Left lobe of liver (tissue), 2 donors: ENCODE measurements at regions not wholly inside any gene's neighbourhood (a gene's known extent, or its start where the extent isn't known, plus 50 kb on each side); places are given as distances from the start of the nearest gene placed in this dataset.
"Not testable (repeated sequence)": the region's sequence is repeated elsewhere in the genome, so short reads cannot be mapped to it uniquely, and the experiment has no call there.

Experiments
- ATAC-seq: fragments of 200-7000 bp; cut with Tn5 transposase; one replicate; pipeline ENCODE4 v1.9.1; 2020; ENCODE audit warnings: mild to moderate bottlenecking, moderate library complexity
- DNase-seq: peaks from one replicate; pipeline ENCODE4 v3.0.0-alpha.2; 2020; ENCODE audit warnings: low spot score
- donor health status: DM: no; HTN: no; CAD: no; lungs with moderate emphysema.
- donor health status: DM: no; HTN: yes; CAD: no.

- ATAC-seq, result no peak
- DNase-seq, result no peak
Observed at GRCh38 chr10:78207216-78207615, 173.6 kb downstream of the RPS24 start.

DNA sequence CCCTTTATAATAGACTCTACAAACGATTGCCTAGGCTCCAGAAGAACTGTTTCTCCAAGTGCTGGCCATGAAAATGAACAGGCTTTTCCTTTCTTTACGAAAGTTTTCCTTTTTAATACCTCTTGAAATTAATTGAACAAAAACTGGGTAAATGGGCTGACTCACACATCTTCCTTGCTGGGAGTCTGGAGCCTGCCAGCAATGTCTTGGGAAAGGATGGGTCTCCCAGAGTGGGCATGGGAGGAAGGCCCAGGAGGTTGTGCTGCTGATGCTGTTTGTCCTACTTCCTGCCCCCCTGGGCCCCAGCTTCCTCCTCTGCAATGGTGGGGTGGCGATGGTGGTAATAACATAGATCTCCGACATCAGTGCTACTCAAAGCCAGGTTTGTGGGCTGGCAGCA is 174.1 kb downstream of the RPS24 start:
- ATAC-seq, result no peak
- DNase-seq, result no peak

- DNase-seq, result no peak
- no peak for ATAC-seq
Observed at GRCh38 chr10:78209970-78210369, 176.3 kb downstream of the RPS24 start.

DNA sequence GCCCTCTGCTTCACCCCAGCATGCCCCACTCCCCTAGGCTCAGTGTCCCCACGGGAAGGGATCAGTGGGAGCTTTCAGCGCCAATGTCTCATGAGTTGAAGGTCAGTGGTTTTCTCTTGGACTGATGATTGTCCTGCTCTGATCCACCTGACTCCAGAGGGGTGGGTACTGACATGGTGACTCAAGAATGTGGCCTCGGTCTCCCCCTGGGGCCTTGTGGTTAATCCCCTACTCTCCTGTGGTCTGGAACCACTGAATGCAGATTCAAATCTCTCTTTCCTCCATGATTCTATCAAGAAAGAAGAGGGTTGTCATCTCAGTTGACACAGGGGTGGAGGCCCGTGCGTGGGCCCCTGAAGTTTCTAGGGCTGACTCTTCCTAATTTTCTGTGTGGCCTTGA is 176.9 kb downstream of the RPS24 start:
- DNase-seq (no peak), ATAC-seq (no peak)

DNA sequence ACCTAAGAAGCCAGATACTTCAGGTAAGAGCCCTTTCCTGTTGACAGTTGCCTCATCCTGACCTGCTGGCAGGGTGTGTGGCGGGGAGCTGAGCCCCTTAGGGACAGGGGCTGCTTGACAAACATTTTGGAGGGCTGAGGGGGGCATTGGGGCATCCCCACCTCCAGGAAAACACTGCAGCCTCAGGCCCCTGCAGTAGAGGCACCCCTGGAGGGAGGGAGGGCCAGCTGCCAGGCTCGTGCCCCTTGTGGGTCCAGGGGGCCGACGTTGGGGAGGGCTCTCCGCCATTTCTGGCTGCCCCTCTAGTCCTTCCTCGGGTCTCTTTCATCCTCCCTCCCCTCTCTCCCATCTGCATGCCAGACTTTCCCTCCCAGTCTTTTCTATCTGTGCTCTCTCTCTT is 177.3 kb downstream of the RPS24 start:
- no peak for DNase-seq
- ATAC-seq, result no peak

- no peak for DNase-seq
- ATAC-seq, result peak; percentile 43
Observed at GRCh38 chr10:78211561-78212051, 177.9 kb downstream of the RPS24 start.

- no peak for DNase-seq
- ATAC-seq, result peak; percentile 28
Observed at GRCh38 chr10:78212060-78212785, 178.6 kb downstream of the RPS24 start.

DNA sequence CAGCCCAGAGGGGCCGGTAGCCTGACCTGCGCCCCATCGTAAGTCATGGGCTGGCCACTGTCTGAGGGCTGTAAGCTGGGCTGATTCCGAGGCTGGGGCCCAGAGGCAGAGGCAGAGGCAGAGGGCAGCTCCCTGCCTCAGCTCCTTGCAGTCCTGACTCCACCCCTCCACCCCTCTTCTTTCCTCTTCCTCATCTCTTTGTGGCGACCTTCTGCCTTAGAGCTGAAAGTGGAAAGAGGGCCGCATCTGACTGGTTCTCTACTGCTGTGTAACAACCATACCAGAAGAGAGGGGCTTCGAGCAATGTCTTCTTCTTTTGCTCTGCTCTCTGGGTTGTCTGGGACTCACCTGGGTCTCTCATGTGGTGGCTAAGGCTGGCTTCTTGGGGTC is 179.1 kb downstream of the RPS24 start:
- no peak for DNase-seq
- no peak for ATAC-seq

DNA sequence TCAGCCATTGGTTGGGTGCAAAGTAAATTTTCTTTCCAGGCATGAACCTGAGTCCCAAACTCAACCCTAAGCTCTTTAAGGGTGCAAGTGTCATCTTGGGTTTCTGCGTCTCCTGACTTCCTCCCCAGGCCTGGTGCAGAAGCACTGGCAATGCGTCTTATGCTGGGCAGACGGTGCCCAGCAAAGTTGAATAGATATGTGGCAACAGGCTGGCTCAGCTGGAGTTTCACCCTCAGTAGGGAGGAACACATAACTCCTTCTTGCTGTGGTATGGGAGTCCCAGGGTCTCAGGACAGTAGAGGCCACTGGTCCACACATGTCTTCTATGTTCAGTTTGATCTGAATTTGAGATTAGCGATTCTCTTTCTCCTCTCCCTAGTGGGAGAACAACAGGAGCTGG is 181.3 kb downstream of the RPS24 start:
- ATAC-seq, result no peak

GRCh38 chr10:78215645-78216044 is 182.0 kb downstream of the RPS24 start:
- peak; percentile 52 for ATAC-seq
- DNase-seq, result peak; percentile 46

More for the DNA sequence above, 181.3 kb downstream of the RPS24 start:
- no peak for DNase-seq

DNA sequence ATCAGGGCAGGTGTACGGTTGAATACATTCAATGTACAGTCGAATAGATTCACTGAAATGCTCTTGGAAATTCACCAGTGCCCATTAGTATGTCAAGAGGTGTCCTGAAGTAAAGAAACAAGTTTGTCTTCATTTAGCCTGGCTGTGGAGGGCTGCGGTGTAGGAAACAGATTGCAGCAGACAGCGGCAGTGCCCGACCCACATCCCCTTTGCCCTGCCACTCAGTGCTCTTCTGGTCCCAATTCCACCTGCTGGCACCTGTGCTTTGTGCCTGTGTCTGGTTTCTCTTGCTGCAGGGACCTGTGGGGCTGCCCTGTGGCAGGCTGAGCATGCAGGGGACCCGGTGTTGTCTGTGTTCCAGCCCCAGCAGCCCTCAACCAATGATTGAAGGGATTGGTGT is 183.7 kb downstream of the RPS24 start:
- ATAC-seq (no peak), DNase-seq (no peak)

DNA sequence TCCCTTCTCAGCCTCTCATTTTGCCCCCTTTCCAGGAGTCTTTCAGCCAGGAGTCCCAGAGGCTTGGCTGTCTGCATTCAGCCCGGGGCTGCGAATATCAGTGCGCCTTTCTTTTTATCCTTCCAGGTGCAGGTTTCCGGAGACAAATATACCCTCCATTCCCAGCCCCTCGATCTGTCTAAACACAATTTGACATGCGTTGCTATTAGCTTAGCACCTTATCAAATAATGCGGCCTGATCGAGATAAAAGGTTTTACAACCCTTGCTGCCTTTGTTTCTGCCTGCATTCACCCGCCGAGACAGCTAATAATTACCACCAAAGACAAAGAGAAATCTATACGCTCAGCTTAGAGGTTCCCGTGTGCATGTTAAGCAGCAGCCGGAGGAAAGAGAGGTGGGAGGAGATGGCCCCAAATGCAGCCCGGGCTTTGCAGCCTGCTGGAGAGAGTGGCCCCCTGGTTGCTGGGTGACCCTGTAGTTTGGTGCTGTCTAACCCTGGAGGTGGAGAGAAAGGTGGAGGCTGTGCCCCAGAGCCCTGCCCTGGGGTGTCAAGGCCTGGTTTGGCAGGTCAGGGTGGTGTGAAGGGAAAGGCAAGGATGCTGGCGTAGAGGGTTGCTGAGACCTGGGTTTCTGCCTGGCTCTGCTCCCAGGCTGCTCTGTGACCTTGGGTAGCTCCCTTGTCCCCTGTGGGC is 185.3 kb downstream of the RPS24 start:
- DNase-seq (no peak), ATAC-seq (no peak)

DNA sequence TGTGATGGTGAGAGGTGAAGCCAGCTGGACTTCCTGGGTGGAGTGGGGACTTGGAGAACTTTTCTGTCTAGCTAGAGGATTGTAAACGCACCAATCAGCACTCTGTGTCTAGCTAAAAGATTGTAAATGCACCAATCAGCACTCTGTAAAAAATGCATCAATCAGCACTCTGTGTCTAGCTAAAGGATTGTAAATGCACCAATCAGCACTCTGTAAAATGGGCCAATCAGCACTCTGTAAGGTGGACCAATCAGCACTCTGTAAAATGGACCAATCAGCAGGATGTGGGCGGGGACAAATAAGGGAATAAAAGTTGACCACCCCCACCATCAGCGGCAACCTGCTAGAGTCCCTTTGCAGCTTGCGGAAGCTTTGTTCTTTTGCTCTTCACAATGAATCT is 185.9 kb downstream of the RPS24 start:
- DNase-seq, ATAC-seq: not testable (repeated sequence)

GRCh38 chr10:78220781-78221180 is 187.1 kb downstream of the RPS24 start:
- DNase-seq, result no peak
- ATAC-seq, result no peak

- no peak for ATAC-seq
Observed at GRCh38 chr10:78222096-78222790, 188.6 kb downstream of the RPS24 start.

GRCh38 chr10:78223088-78223487 is 189.4 kb downstream of the RPS24 start:
- no peak for ATAC-seq
- DNase-seq, result no peak

More at GRCh38 chr10:78222096-78222790, 188.6 kb downstream of the RPS24 start:
- DNase-seq, result no peak

DNA sequence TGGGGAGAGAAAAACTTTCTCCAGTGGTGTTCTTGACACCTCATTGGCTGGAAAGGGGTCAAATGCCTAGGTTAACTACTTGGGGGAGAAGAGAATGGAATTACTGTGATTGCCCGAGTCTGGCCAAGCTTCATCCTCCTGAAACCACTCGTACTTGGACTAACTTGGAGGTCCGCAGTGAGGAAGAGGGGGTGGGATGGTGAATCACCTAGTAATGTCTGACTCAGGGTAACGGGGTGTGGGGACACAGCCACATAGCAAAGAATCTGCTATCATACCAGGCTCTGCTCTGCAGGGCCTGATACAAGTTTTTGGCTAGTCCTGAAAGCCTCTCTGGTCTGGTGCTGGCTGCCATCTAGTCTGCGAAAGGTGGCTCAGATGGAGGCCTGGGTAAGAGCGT is 190.9 kb downstream of the RPS24 start:
- no peak for DNase-seq
- no peak for ATAC-seq

DNA sequence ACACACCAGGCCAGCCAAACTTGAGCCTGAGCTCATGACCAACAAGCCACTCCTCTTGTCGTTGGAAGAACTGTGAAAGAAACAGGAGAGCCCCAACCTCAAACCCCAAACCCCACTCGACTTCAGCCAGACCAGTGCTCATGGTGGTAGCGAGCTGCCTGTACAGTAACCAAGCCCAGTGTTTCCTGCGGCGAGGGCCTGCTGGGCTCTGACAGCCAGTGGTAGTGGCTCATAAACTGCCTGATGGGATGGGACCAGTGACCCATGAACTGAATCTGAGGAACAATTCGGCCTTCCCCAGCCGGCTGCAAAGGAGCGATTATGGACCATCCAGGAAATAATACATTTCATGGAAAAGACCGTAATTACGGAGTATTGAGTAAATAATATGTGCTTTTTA is 191.9 kb downstream of the RPS24 start:
- ATAC-seq (no peak), DNase-seq (no peak)

DNA sequence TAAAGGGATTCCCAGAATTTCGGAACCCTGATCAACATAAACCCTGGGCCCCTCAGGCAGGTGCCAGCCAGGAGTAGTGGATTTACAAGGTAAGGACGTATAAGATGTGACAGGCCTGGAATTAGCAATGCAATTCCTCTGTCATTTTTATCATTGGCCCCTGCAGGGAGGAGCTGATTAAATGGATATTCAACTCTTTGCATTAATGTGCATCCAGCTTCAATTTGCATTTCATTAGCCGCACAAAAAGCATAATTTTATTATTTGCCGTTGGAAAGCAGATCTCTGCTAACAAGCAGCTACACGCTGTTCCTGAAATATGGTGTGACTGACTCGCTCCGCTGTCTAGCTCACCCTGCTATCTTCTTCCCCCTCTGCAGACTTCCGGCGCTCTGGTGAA is 195.8 kb downstream of the RPS24 start:
- ATAC-seq (no peak), DNase-seq (no peak)

GRCh38 chr10:78229950-78230675 is 196.4 kb downstream of the RPS24 start:
- no peak for DNase-seq
- ATAC-seq, result no peak

DNA sequence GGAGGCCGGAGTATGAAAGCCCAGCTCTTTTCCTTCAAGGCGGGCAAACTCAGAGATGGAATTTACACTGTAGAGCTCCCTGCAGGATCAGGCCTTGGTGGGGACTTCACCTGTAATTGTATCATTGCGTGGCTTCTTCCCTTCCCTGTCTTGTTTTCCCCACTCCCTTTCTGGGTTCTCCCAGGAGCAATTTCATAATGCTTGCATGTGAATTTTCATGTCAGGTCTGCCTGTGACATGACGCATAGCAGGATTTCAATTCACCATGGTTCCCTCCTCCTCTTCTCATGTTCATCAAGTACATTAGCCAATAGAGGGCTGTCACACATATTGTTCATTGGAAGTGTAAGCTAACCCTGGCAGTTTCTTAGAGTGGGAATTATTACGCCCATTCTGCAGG is 197.7 kb downstream of the RPS24 start:
- ATAC-seq, result no peak
- no peak for DNase-seq
